GM18868 (cell line): ENCODE measurements at regions not wholly inside any gene's neighbourhood (a gene's known extent, or its start where the extent isn't known, plus 50 kb on each side); places are given as distances from the start of the nearest gene placed in this dataset.
"Not testable (repeated sequence)": the region's sequence is repeated elsewhere in the genome, so short reads cannot be mapped to it uniquely, and the experiment has no call there.

Experiments used
- ATAC-seq: cut with Tn5 transposase; IDR thresholded peaks from one replicate; pipeline ENCODE4 v1.9.1; 2021; ENCODE audit warnings: mild to moderate bottlenecking, moderate library complexity; ENCODE audit not compliant: unreplicated experiment

- no peak for ATAC-seq
Observed at GRCh38 chr14:101292448-101292847, 268.8 kb upstream of the DIO3 start.

GRCh38 chr14:101293605-101294004, 267.7 kb upstream of the DIO3 start:
- no peak for ATAC-seq

GRCh38 chr14:101294136-101294535, 267.2 kb upstream of the DIO3 start:
- no peak for ATAC-seq

- not testable (repeated sequence) for ATAC-seq
Observed at GRCh38 chr14:101299781-101300180, 261.5 kb upstream of the DIO3 start.

- no peak for ATAC-seq
Observed at GRCh38 chr14:101301011-101301410, 260.3 kb upstream of the DIO3 start.

- not testable (repeated sequence) for ATAC-seq
Observed at GRCh38 chr14:101307162-101307561, 254.1 kb upstream of the DIO3 start.

GRCh38 chr14:101311186-101311585, 250.1 kb upstream of the DIO3 start:
- not testable (repeated sequence) for ATAC-seq

- no peak for ATAC-seq
Observed at GRCh38 chr14:101313268-101313667, 248.0 kb upstream of the DIO3 start.

GRCh38 chr14:101315802-101316296, 245.4 kb upstream of the DIO3 start:
- ATAC-seq: no peak

GRCh38 chr14:101318271-101318670, 243.0 kb upstream of the DIO3 start:
- ATAC-seq: no peak

- no peak for ATAC-seq
Observed at GRCh38 chr14:101320396-101320795, 240.9 kb upstream of the DIO3 start.

GRCh38 chr14:101322223-101322622, 239.1 kb upstream of the DIO3 start:
- ATAC-seq: no peak

GRCh38 chr14:101323111-101323510, 238.2 kb upstream of the DIO3 start:
- ATAC-seq: no peak

- ATAC-seq: not testable (repeated sequence)
Observed at GRCh38 chr14:101323614-101324235, 237.6 kb upstream of the DIO3 start.

- ATAC-seq: no peak
Observed at GRCh38 chr14:101325319-101325718, 236.0 kb upstream of the DIO3 start.

- no peak for ATAC-seq
Observed at GRCh38 chr14:101328412-101329028, 232.8 kb upstream of the DIO3 start.

- ATAC-seq: no peak
Observed at GRCh38 chr14:101330416-101331140, 230.7 kb upstream of the DIO3 start.

- ATAC-seq: no peak
Observed at GRCh38 chr14:101331141-101331525, 230.2 kb upstream of the DIO3 start.

GRCh38 chr14:101331661-101332169, 229.6 kb upstream of the DIO3 start:
- ATAC-seq: no peak

GRCh38 chr14:101332281-101332680, 229.0 kb upstream of the DIO3 start:
- ATAC-seq: no peak

GRCh38 chr14:101333335-101334280, 227.7 kb upstream of the DIO3 start:
- no peak for ATAC-seq
